HepG2 (cell line): ENCODE measurements at regions not wholly inside any gene's neighbourhood (a gene's known extent, or its start where the extent isn't known, plus 50 kb on each side); places are given as distances from the start of the nearest gene placed in this dataset.
"Not testable (repeated sequence)": the region's sequence is repeated elsewhere in the genome, so short reads cannot be mapped to it uniquely, and the experiment has no call there.

Experiments
- ATAC-seq: fragments of 200-7000 bp; cut with Tn5 transposase; 3 replicates; pipeline ENCODE4 v1.9.1; 2020; ENCODE audit warnings: mild to moderate bottlenecking, moderate library complexity
- BruUV-seq: library from RNA; stranded (reverse); fragments of 400-500 nt; replicated peaks from 2 replicates; lab custom pipeline; 2021; lab: Mats Ljungman, UMichigan
- CTCF ChIA-PET: fragments of 300-600 bp; formaldehyde crosslinking; extraction: SDS; loops from one replicate; lab custom pipeline; 2021; ENCODE audit warnings: low total read pairs, inconsistent platforms, low intra/inter-chr PET ratio; lab: Yijun Ruan, JAX
- POLR2A ChIA-PET: fragments of 350-600 bp; sonication (Branson Sonifier 250); formaldehyde crosslinking; loops from one replicate; lab custom pipeline; 2020; ENCODE audit warnings: antibody characterized with exemption, inconsistent platforms; lab: Yijun Ruan, JAX
- DNase-seq: peaks from one replicate; pipeline ENCODE4 v3.0.0-alpha.2; 2015; ENCODE audit warnings: low spot score
- FAIRE-seq: peaks from 3 replicates; lab custom pipeline; 2011; peaks lifted over from hg19 to GRCh38; lab: Jason Lieb, UNC
- H2AFZ ChIP-seq: one replicate; pipeline ENCODE4 v1.6.1; 2011; ENCODE audit warnings: low read length, inconsistent platforms
- H3K27ac ChIP-seq: fragments of 300-600 bp; 3 replicates; pipeline ENCODE4 v1.8.0; 2011; ENCODE audit warnings: mixed run types, mild to moderate bottlenecking, mixed read lengths, low read length, inconsistent platforms; ENCODE audit not compliant: insufficient read depth; ENCODE audit errors: extremely low read length
- H3K27me3 ChIP-seq, 2 experiments: fragments of 200-600 bp in 1 of 2; 2 replicates in 1 of 2; 3 replicates in 1 of 2; pipeline versions ENCODE4 v1.6.0 to v1.8.0; 2011; ENCODE audit warnings: low read length in 2 of 2, mild to moderate bottlenecking in 2 of 2, moderate library complexity in 2 of 2, inconsistent platforms in 1 of 2; ENCODE audit not compliant: insufficient read depth in 2 of 2, control insufficient read depth in 1 of 2
- H3K36me3 ChIP-seq, 2 experiments: fragments of 200-600 bp in 1 of 2; replicated peaks in 1 of 2; 2 replicates in 1 of 2; 3 replicates in 1 of 2; pipeline versions ENCODE4 v1.5.1 to v1.8.0; 2011; ENCODE audit warnings: low read length in 2 of 2, inconsistent platforms in 1 of 2; ENCODE audit not compliant: insufficient read depth in 2 of 2, control insufficient read depth in 1 of 2
- H3K4me1 ChIP-seq: 2 replicates; pipeline ENCODE4 v1.5.1; 2012; ENCODE audit warnings: low read length, inconsistent platforms; ENCODE audit not compliant: insufficient read depth
- H3K4me2 ChIP-seq: 2 replicates; pipeline ENCODE4 v1.6.0; 2011; ENCODE audit warnings: low read depth, low read length, inconsistent platforms
- H3K4me3 ChIP-seq, 3 experiments: fragments of 200-600 bp in 1 of 3; sonication (generic), shearing (Covaris generic) in 1 of 3; replicated peaks in 1 of 3; 2 replicates each; pipeline ENCODE4 v1.5.1; 2011 to 2016; ENCODE audit warnings: low read length in 3 of 3, inconsistent platforms in 2 of 3, low read depth in 2 of 3, mild to moderate bottlenecking in 2 of 3, control low read depth in 1 of 3, mixed read lengths in 1 of 3; ENCODE audit not compliant: insufficient read depth in 1 of 3
- H3K79me2 ChIP-seq: one replicate; pipeline ENCODE4 v1.6.1; 2011; ENCODE audit warnings: low read length, inconsistent platforms; ENCODE audit not compliant: insufficient read depth
- H3K9ac ChIP-seq: 2 replicates; pipeline ENCODE4 v1.6.0; 2011; ENCODE audit warnings: mild to moderate bottlenecking, low read depth, low read length, inconsistent platforms; ENCODE audit not compliant: insufficient read depth
- H3K9me3 ChIP-seq: 2 replicates; pipeline ENCODE4 v1.5.1; 2012; ENCODE audit warnings: mild to moderate bottlenecking, low read length
- H4K20me1 ChIP-seq: 2 replicates; pipeline ENCODE4 v1.6.0; 2011; ENCODE audit warnings: inconsistent platforms, mild to moderate bottlenecking, low read length, moderate library complexity; ENCODE audit not compliant: insufficient read depth
- CBFB ChIP-seq: sonication (generic); formaldehyde crosslinking; IDR thresholded peaks from 2 replicates; pipeline ENCODE4 v1.4.0; 2020; ENCODE audit warnings: missing genetic modification reagents
- CREBL2 ChIP-seq: sonication (generic); formaldehyde crosslinking; IDR thresholded peaks from 2 replicates; pipeline ENCODE4 v1.8.1; 2023; ENCODE audit warnings: missing genetic modification reagents, mild to moderate bottlenecking, borderline replicate concordance
- ZNF362 ChIP-seq: sonication (generic); formaldehyde crosslinking; IDR thresholded peaks from 2 replicates; pipeline ENCODE4 v1.4.0; 2020; ENCODE audit warnings: missing genetic modification reagents, mild to moderate bottlenecking, borderline replicate concordance
- WGBS: methylation state at CpG from one replicate; pipeline ENCODE4 v1.1.6; 2017; ENCODE audit warnings: low lambda C conversion rate; 5-methylcytosine and 5-hydroxymethylcytosine counted together
- in situ Hi-C: cut with HindIII; loops from 2 replicates; pipeline ENCODE4 v1.10.0; 2017; ENCODE audit warnings: low pct_unique_long_range_greater_than_20kb; ENCODE audit not compliant: extremely low pct_ligation_motif_present
- intact Hi-C: fragments of 100-400 bp; cut with micrococcal nuclease; formaldehyde crosslinking; loops from one replicate; pipeline ENCODE4 v1.10.0; 2022; ENCODE audit not compliant: unreplicated experiment

- H3K4me2 ChIP-seq, DNase-seq, POLR2A ChIA-PET, H3K36me3 ChIP-seq, intact Hi-C loops, H3K4me3 ChIP-seq, FAIRE-seq, BruUV-seq, H2AFZ ChIP-seq, H3K27ac ChIP-seq, H3K4me1 ChIP-seq, CTCF ChIA-PET, ATAC-seq, H3K27me3 ChIP-seq, H3K9ac ChIP-seq, H3K79me2 ChIP-seq, H4K20me1 ChIP-seq, in situ Hi-C loops, H3K9me3 ChIP-seq: not testable (repeated sequence)
- WGBS = 97% methylated on average over 9 of the region's 10 CpGs
Observed at GRCh38 chr17:47060005-47060404, 81.0 kb upstream of the RPRML start.

- Histone ChIP-seq H3K4me3 (no peak overlapping the region), H3K79me2 (no peaks in the 10 kb centered on the region), H3K4me1 (no peaks in the 10 kb centered on the region), H3K9me3 (no peaks in the 10 kb centered on the region), H3K27me3 (no peaks in the 10 kb centered on the region), H3K36me3 (peaks cover 1 to 10% of the 10 kb centered on the region in 2 experiments; a peak in 4 of 5 replicates)
- WGBS = 92% methylated on average over 5 of the region's 5 CpGs
- peak; percentile 22; the same call in 1 of the 3 replicates for ATAC-seq
- intact Hi-C loops = no loop called here
- no peak for DNase-seq
- TF ChIP-seq CBFB (CRISPR knock-in tag) (no peak), ZNF362 (CRISPR knock-in tag) (no peak), CREBL2 (CRISPR knock-in tag) (no peak)
- TF ChIP-seq, all 625 proteins: peak for 0
- no TSS peak for BruUV-seq
- CTCF ChIA-PET = no interaction called here
- POLR2A ChIA-PET = no interaction called here
- H4K20me1 ChIP-seq = no peaks in the 10 kb centered on the region
- H3K27ac ChIP-seq = no peak overlapping the region
- in situ Hi-C loops = no loop called here
- FAIRE-seq = no peak
- H3K4me2 ChIP-seq = no peak overlapping the region
- H3K9ac ChIP-seq = no peak overlapping the region
- H2AFZ ChIP-seq = no peak overlapping the region
Observed at GRCh38 chr17:47057830-47058229, 78.8 kb upstream of the RPRML start.

- WGBS = 98% methylated on average over 25 of the region's 31 CpGs
- FAIRE-seq, H4K20me1 ChIP-seq, ATAC-seq, POLR2A ChIA-PET, H3K9me3 ChIP-seq, H2AFZ ChIP-seq, H3K4me2 ChIP-seq, H3K4me1 ChIP-seq, H3K4me3 ChIP-seq, intact Hi-C loops, H3K36me3 ChIP-seq, H3K9ac ChIP-seq, BruUV-seq, H3K27me3 ChIP-seq, H3K79me2 ChIP-seq, CTCF ChIA-PET, DNase-seq, H3K27ac ChIP-seq, in situ Hi-C loops: not testable (repeated sequence)
Observed at GRCh38 chr17:47057279-47057678, 78.2 kb upstream of the RPRML start.
